ENCODE measurements at regions not wholly inside any gene's neighbourhood (a gene's known extent, or its start where the extent isn't known, plus 50 kb on each side); places are given as distances from the start of the nearest gene placed in this dataset.
A peak's percentile ranks its signal among the peaks of the same experiment; 100 is the strongest.

GRCh38 chr4:27129871-27130366 is 269.3 kb downstream of the STIM2 start:
- BruUV-seq (replicated peaks): no TSS peak
- Histone ChIP-seq H3K9me3 (replicated peaks; ENCODE audit: control insufficient read depth, insufficient read depth, low read length) (no peaks in the 10 kb centered on the region; the same call in 2 of the 3 replicates), H3K79me2 (ENCODE audit: control insufficient read depth, insufficient read depth, low read length) (no peaks in the 10 kb centered on the region), H3K4me2 (ENCODE audit: control insufficient read depth, insufficient read depth) (no peak overlapping the region), H3K27me3 (replicated peaks in 1 of 2; ENCODE audit: control insufficient read depth in 2 of 2, insufficient read depth in 2 of 2, low read length in 1 of 2) (no peaks in the 10 kb centered on the region), H2AFZ (ENCODE audit: control insufficient read depth, low read depth, low read length) (no peak overlapping the region), H3K4me1 (ENCODE audit: control insufficient read depth, insufficient read depth, low read length) (no peaks in the 10 kb centered on the region), H4K20me1 (ENCODE audit: control insufficient read depth, insufficient read depth) (no peaks in the 10 kb centered on the region), H3K27ac (ENCODE audit: control insufficient read depth, insufficient read depth) (no peak overlapping the region), H3K36me3 (ENCODE audit: control insufficient read depth in 2 of 2, insufficient read depth in 2 of 2, low read length in 1 of 2) (no peaks in the 10 kb centered on the region), H3K4me3 (no peak overlapping the region), H3K9ac (ENCODE audit: control insufficient read depth, insufficient read depth, low read length) (no peak overlapping the region)
- ChIA-PET POLR2A (no interaction called here), CTCF (no interaction called here), SMC1A (ENCODE audit: uncharacterized antibody, unreplicated experiment) (no interaction called here), RAD21 (ENCODE audit: unreplicated experiment) (interaction anchor here (1.5 kb wide), 1 partner anchor 26 kb away, joined by 3 read pairs; no protein-coding TSS in a partner anchor)
- in situ Hi-C loops (cut with MboI) (no loop called here), intact Hi-C loops (cut with micrococcal nuclease; ENCODE audit: unreplicated experiment) (no loop called here)
- FAIRE-seq (no peak), DNase-seq (ENCODE audit: low read depth, low spot score) (no peak), ATAC-seq (peak; percentile 19)
- TF ChIP-seq RELB (IDR thresholded peaks at IDR 0.05; ENCODE audit: low read depth) (0 out of 2 replicates have a peak, but pooled peaks have one; percentile 14), DPF2 (IDR thresholded peaks at IDR 0.05) (no peak), IKZF1 (conservative IDR thresholded peaks at IDR 0.05) (peak; percentile 27; the same call in 1 of the 2 replicates)
- WGBS (ENCODE audit: insufficient coverage, insufficient replicate concordance, low lambda C conversion rate, missing lambda C conversion rate): 8% methylated on average over 7 of the region's 7 CpGs

- 95% methylated on average over 1 of the region's 1 CpG for WGBS (ENCODE audit: insufficient coverage, insufficient replicate concordance, low lambda C conversion rate, missing lambda C conversion rate)
- H3K27me3 ChIP-seq (replicated peaks in 1 of 2; ENCODE audit: control insufficient read depth in 2 of 2, insufficient read depth in 2 of 2, low read length in 1 of 2): no peaks in the 10 kb centered on the region
- H3K9ac ChIP-seq (ENCODE audit: control insufficient read depth, insufficient read depth, low read length): no peak overlapping the region
- SMC1A ChIA-PET (ENCODE audit: uncharacterized antibody, unreplicated experiment): interaction anchor here (1.0 kb wide), 1 partner anchor 22 kb away, joined by 3 read pairs; no protein-coding TSS in a partner anchor
- RAD21 ChIA-PET (ENCODE audit: unreplicated experiment): no interaction called here
- no peak overlapping the region for H3K4me2 ChIP-seq (ENCODE audit: control insufficient read depth, insufficient read depth)
- in situ Hi-C loops (cut with MboI) (no loop called here), intact Hi-C loops (cut with micrococcal nuclease; ENCODE audit: unreplicated experiment) (no loop called here)
- FAIRE-seq (no peak), DNase-seq (ENCODE audit: low read depth, low spot score) (no peak), ATAC-seq (no peak)
- H4K20me1 ChIP-seq (ENCODE audit: control insufficient read depth, insufficient read depth): no peaks in the 10 kb centered on the region
- H3K4me3 ChIP-seq: no peak overlapping the region
- no peaks in the 10 kb centered on the region for H3K79me2 ChIP-seq (ENCODE audit: control insufficient read depth, insufficient read depth, low read length)
- H3K4me1 ChIP-seq (ENCODE audit: control insufficient read depth, insufficient read depth, low read length): no peaks in the 10 kb centered on the region
- CTCF ChIA-PET: no interaction called here
- BruUV-seq (replicated peaks): no TSS peak
- no peaks in the 10 kb centered on the region; the same call in 2 of the 3 replicates for H3K9me3 ChIP-seq (replicated peaks; ENCODE audit: control insufficient read depth, insufficient read depth, low read length)
- no peak overlapping the region for H2AFZ ChIP-seq (ENCODE audit: control insufficient read depth, low read depth, low read length)
- H3K36me3 ChIP-seq (ENCODE audit: control insufficient read depth in 2 of 2, insufficient read depth in 2 of 2, low read length in 1 of 2): no peaks in the 10 kb centered on the region
- no peak overlapping the region for H3K27ac ChIP-seq (ENCODE audit: control insufficient read depth, insufficient read depth)
- POLR2A ChIA-PET: no interaction called here
- TF ChIP-seq DPF2 (IDR thresholded peaks at IDR 0.05) (no peak), RAD21 (IDR thresholded peaks at IDR 0.05; ENCODE audit: insufficient read depth, low read depth, low read length) (no peak), BACH1 (IDR thresholded peaks at IDR 0.05; ENCODE audit: borderline replicate concordance) (no peak), NR2F1 (conservative IDR thresholded peaks at IDR 0.05) (no peak), RELB (IDR thresholded peaks at IDR 0.05; ENCODE audit: low read depth) (no peak), ZNF384 (IDR thresholded peaks at IDR 0.05; ENCODE audit: borderline replicate concordance, low read depth, low read length) (no peak), ZNF207 (IDR thresholded peaks at IDR 0.05; ENCODE audit: borderline replicate concordance) (no peak), KAT2A (conservative IDR thresholded peaks at IDR 0.05; ENCODE audit: control insufficient read depth, low read depth, low read length) (no peak), NFIC (IDR thresholded peaks at IDR 0.05; ENCODE audit: low read depth, low read length) (no peak), JUND (IDR thresholded peaks at IDR 0.05; ENCODE audit: low read depth, low read length) (no peak)
Observed at GRCh38 chr4:27132497-27132896, 271.9 kb downstream of the STIM2 start.

Measured in GM12878 (cell line).